Activated CD8-positive, alpha-beta memory T cell treated with anti-CD3 and anti-CD28 coated beads, Interleukin-2, amount 50 U/mL, for 48 hours (primary cell): ENCODE measurements at regions not wholly inside any gene's neighbourhood (a gene's known extent, or its start where the extent isn't known, plus 50 kb on each side); places are given as distances from the start of the nearest gene placed in this dataset.

ENCODE experiments used
- DNase-seq: peaks from one replicate; pipeline ENCODE4 v3.0.0-alpha.2; 2020

- DNase-seq = no peak
Measured at GRCh38 chr17:72262766-72263165, 141.9 kb downstream of the SOX9 start.

- no peak for DNase-seq
Measured at GRCh38 chr17:72264682-72265405, 144.0 kb downstream of the SOX9 start.

- no peak for DNase-seq
Measured at GRCh38 chr17:72266112-72266775, 145.4 kb downstream of the SOX9 start.

GRCh38 chr17:72267601-72268000, 146.8 kb downstream of the SOX9 start:
- no peak for DNase-seq

- no peak for DNase-seq
Measured at GRCh38 chr17:72268431-72268830, 147.6 kb downstream of the SOX9 start.

- DNase-seq = no peak
Measured at GRCh38 chr17:72270273-72270924, 149.6 kb downstream of the SOX9 start.

GRCh38 chr17:72271603-72272002, 150.8 kb downstream of the SOX9 start:
- DNase-seq = no peak

- DNase-seq = no peak
Measured at GRCh38 chr17:72273289-72274056, 152.7 kb downstream of the SOX9 start.

GRCh38 chr17:72274614-72275013, 153.8 kb downstream of the SOX9 start:
- DNase-seq = no peak

- no peak for DNase-seq
Measured at GRCh38 chr17:72280881-72281280, 160.1 kb downstream of the SOX9 start.

GRCh38 chr17:72282439-72283029, 161.7 kb downstream of the SOX9 start:
- DNase-seq = no peak

- no peak for DNase-seq
Measured at GRCh38 chr17:72284806-72285205, 164.0 kb downstream of the SOX9 start.

- DNase-seq = no peak
Measured at GRCh38 chr17:72287586-72287985, 166.8 kb downstream of the SOX9 start.

GRCh38 chr17:72294487-72294893, 173.7 kb downstream of the SOX9 start:
- DNase-seq = no peak

GRCh38 chr17:72295916-72296315, 175.1 kb downstream of the SOX9 start:
- DNase-seq = no peak

GRCh38 chr17:72296456-72296855, 175.6 kb downstream of the SOX9 start:
- DNase-seq = no peak

GRCh38 chr17:72297326-72298115, 176.7 kb downstream of the SOX9 start:
- no peak for DNase-seq

GRCh38 chr17:72299100-72299499, 178.3 kb downstream of the SOX9 start:
- DNase-seq = no peak

- no peak for DNase-seq
Measured at GRCh38 chr17:72299592-72299991, 178.8 kb downstream of the SOX9 start.

GRCh38 chr17:72301887-72302286, 181.1 kb downstream of the SOX9 start:
- DNase-seq = no peak

- DNase-seq = no peak
Measured at GRCh38 chr17:72302735-72303134, 181.9 kb downstream of the SOX9 start.
